SU-DHL-6 (cell line): ENCODE measurements at regions not wholly inside any gene's neighbourhood (a gene's known extent, or its start where the extent isn't known, plus 50 kb on each side); places are given as distances from the start of the nearest gene placed in this dataset.

Source experiments
- CTCF ChIP-seq: fragments of 200-600 bp; sonication (generic); IDR thresholded peaks from one replicate; pipeline ENCODE4 v1.5.1; 2017; ENCODE audit warnings: antibody characterized with exemption, mild to moderate bottlenecking, low read length, moderate library complexity; ENCODE audit not compliant: insufficient read depth, poor library complexity, severe bottlenecking
- EZH2phosphoT487 ChIP-seq: fragments of 200-600 bp; sonication (generic), shearing (Covaris generic); conservative IDR thresholded peaks from 2 replicates; pipeline ENCODE4 v1.6.1; 2018; ENCODE audit warnings: mild to moderate bottlenecking, antibody characterized with exemption, low read length, moderate library complexity, mixed read lengths

- TF ChIP-seq EZH2phosphoT487 (no peak), CTCF (no peak)
Observed at GRCh38 chr16:87250431-87250960, 66.7 kb downstream of the C16orf95 start.
